DND-41 (cell line): ENCODE measurements at regions not wholly inside any gene's neighbourhood (a gene's known extent, or its start where the extent isn't known, plus 50 kb on each side); places are given as distances from the start of the nearest gene placed in this dataset.

Source experiments
- EZH2 ChIP-seq: IDR thresholded peaks from 3 replicates; pipeline ENCODE4 v1.6.1; 2012; ENCODE audit warnings: borderline replicate concordance, low read depth, mild to moderate bottlenecking, moderate library complexity, low read length, inconsistent platforms; ENCODE audit not compliant: severe bottlenecking
- TF ChIP-seq, protein P1 (sequence below): IDR thresholded peaks from 2 replicates; pipeline ENCODE4 v1.5.1; 2012; ENCODE audit warnings: borderline replicate concordance, low read length, moderate library complexity, mild to moderate bottlenecking; ENCODE audit not compliant: poor library complexity, severe bottlenecking; ENCODE audit errors: extremely low read depth

DNA sequence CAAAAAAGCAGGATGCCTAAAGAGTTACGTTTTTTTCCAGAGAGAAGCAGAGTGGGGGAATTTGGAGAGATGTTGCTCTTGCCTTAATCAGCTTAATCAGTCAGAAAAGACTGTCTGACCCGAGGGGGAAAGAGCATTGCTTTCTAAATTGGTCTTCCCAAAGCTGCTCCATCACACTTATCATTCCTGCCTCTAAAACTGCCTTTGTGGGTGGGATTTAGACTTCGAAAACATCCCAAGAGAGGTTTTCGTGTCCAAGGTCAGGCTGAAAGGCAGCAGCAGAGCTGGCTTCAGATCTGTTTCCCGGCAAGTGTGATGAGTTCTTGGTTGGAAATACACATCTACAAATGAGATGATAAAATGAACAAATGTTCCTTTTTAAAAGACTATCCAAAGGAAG, 155.2 kb downstream of the SH2D1A start:
- TF ChIP-seq, protein P1, sequence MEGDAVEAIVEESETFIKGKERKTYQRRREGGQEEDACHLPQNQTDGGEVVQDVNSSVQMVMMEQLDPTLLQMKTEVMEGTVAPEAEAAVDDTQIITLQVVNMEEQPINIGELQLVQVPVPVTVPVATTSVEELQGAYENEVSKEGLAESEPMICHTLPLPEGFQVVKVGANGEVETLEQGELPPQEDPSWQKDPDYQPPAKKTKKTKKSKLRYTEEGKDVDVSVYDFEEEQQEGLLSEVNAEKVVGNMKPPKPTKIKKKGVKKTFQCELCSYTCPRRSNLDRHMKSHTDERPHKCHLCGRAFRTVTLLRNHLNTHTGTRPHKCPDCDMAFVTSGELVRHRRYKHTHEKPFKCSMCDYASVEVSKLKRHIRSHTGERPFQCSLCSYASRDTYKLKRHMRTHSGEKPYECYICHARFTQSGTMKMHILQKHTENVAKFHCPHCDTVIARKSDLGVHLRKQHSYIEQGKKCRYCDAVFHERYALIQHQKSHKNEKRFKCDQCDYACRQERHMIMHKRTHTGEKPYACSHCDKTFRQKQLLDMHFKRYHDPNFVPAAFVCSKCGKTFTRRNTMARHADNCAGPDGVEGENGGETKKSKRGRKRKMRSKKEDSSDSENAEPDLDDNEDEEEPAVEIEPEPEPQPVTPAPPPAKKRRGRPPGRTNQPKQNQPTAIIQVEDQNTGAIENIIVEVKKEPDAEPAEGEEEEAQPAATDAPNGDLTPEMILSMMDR: no peak
- no peak for TF ChIP-seq EZH2
